OCI-LY3 (cell line): ENCODE measurements at regions not wholly inside any gene's neighbourhood (a gene's known extent, or its start where the extent isn't known, plus 50 kb on each side); places are given as distances from the start of the nearest gene placed in this dataset.

Source experiments
- H2AFZ ChIP-seq: fragments of 200-600, 300-600 bp; shearing (Covaris generic); 2 replicates; pipeline ENCODE4 v1.6.0; 2014; ENCODE audit warnings: antibody characterized with exemption, low read depth, low read length
- H3K27ac ChIP-seq: fragments of 200-600, 300-600 bp; sonication (generic); 2 replicates; pipeline ENCODE4 v1.5.1; 2014; ENCODE audit warnings: mild to moderate bottlenecking, low read length, moderate library complexity, mixed read lengths
- H3K27me3 ChIP-seq: fragments of 200-600, 300-600 bp; sonication (generic); 2 replicates; pipeline ENCODE4 v1.6.1; 2014; ENCODE audit warnings: low read depth, low read length, mixed read lengths
- H3K36me3 ChIP-seq: fragments of 200-600, 300-600 bp; sonication (generic); replicated peaks from 2 replicates; pipeline ENCODE3; 2014; ENCODE audit warnings: low read depth, low read length, mixed read lengths
- H3K4me1 ChIP-seq: fragments of 300-600, 200-600 bp; sonication (generic); 2 replicates; pipeline ENCODE4 v1.6.1; 2014; ENCODE audit warnings: low read length, mixed read lengths
- H3K4me2 ChIP-seq: fragments of 200-600, 300-600 bp; sonication (generic); 2 replicates; pipeline ENCODE4 v1.6.1; 2014; ENCODE audit warnings: low read length, mixed read lengths
- H3K4me3 ChIP-seq: fragments of 300-600, 200-600 bp; sonication (generic); 2 replicates; pipeline ENCODE4 v1.5.1; 2014; ENCODE audit warnings: antibody characterized with exemption, mild to moderate bottlenecking, low read length, moderate library complexity
- H3K79me2 ChIP-seq: fragments of 300-600, 200-600 bp; shearing (Covaris generic); 2 replicates; pipeline ENCODE4 v1.6.1; 2014; ENCODE audit warnings: mild to moderate bottlenecking, low read length, mixed read lengths
- H3K9ac ChIP-seq: fragments of 300-600, 200-600 bp; shearing (Covaris generic); 2 replicates; pipeline ENCODE4 v1.6.0; 2014; ENCODE audit warnings: mild to moderate bottlenecking, low read length, moderate library complexity
- H3K9me3 ChIP-seq: fragments of 200-600, 300-600 bp; shearing (Covaris generic); 2 replicates; pipeline ENCODE4 v1.6.1; 2014; ENCODE audit warnings: low read length, mixed read lengths; ENCODE audit not compliant: insufficient read depth
- H4K20me1 ChIP-seq: fragments of 200-600, 300-600 bp; sonication (generic); 2 replicates; pipeline ENCODE4 v1.6.1; 2016; ENCODE audit warnings: low read length, mixed read lengths; ENCODE audit not compliant: insufficient read depth
- CTCF ChIP-seq: fragments of 200-600, 300-600 bp; sonication (generic); IDR thresholded peaks from 2 replicates; pipeline ENCODE4 v1.5.1; 2014; ENCODE audit warnings: antibody characterized with exemption, low read length, low read depth
- EZH2phosphoT487 ChIP-seq: fragments of 200-600 bp; shearing (Covaris generic); IDR thresholded peaks from 2 replicates; pipeline ENCODE4 v1.6.1; 2018; ENCODE audit warnings: antibody characterized with exemption, mixed run types, low read depth

GRCh38 chr3:168988853-168989252 lies 674.7 kb downstream of the MECOM start:
- Histone ChIP-seq H3K4me1 (no peaks in the 10 kb centered on the region), H4K20me1 (no peaks in the 10 kb centered on the region), H3K79me2 (no peaks in the 10 kb centered on the region), H2AFZ (no peak overlapping the region), H3K9me3 (no peaks in the 10 kb centered on the region), H3K27ac (no peak overlapping the region), H3K4me3 (no peak overlapping the region), H3K9ac (no peak overlapping the region), H3K36me3 (no peaks in the 10 kb centered on the region), H3K27me3 (no peaks in the 10 kb centered on the region), H3K4me2 (no peak overlapping the region)
- TF ChIP-seq EZH2phosphoT487: no peak
- no peak for TF ChIP-seq CTCF

DNA sequence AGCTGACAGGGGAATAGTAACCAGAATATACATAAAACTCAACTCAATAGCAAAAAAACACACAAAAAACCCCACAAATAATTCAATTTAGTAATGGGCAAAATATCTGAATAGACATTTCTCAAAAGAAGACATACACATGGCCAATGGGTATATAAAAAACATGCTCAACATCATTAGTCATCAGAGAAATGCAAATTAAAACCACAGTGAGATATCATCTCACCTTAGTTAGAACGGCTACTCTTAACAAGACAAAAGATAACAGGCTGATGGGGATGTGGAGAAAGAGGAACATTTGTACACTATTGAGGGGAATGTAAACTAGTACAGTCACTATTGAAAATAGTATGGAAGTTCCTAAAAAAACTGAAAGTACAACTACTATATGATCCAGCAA lies 678.6 kb downstream of the MECOM start:
- H3K79me2 ChIP-seq: no peaks in the 10 kb centered on the region
- no peaks in the 10 kb centered on the region for H3K36me3 ChIP-seq
- H3K27me3 ChIP-seq: 0 out of 2 replicates have a peak, but pooled peaks cover 3% of the 10 kb centered on the region
- H3K4me2 ChIP-seq: no peak overlapping the region
- H3K4me3 ChIP-seq: no peak overlapping the region
- no peak for TF ChIP-seq CTCF
- no peak for TF ChIP-seq EZH2phosphoT487
- no peak overlapping the region for H3K9ac ChIP-seq
- no peak overlapping the region for H2AFZ ChIP-seq
- no peaks in the 10 kb centered on the region for H4K20me1 ChIP-seq
- H3K9me3 ChIP-seq: no peaks in the 10 kb centered on the region
- H3K27ac ChIP-seq: no peak overlapping the region
- no peaks in the 10 kb centered on the region for H3K4me1 ChIP-seq

DNA sequence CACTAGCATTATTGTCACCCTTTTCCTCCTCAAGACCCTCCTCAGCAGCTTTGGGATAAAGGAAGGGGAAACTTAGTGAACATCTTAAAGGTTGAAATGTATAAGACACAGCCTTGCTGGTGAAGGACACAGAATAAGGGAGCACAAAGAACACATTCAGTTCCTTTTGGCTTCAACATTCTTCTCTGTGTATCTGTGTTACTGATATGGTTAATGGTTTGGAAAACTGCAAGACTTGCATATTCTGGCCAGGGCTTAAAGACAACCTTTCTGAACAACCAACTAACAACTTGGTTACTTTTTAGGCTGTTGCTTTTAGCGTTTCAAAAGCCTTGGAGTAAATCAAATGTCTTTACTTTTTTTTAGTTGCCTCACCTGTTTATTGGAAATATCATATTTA lies 680.5 kb downstream of the MECOM start:
- H3K27me3 ChIP-seq: 0 out of 2 replicates have a peak, but pooled peaks cover 3% of the 10 kb centered on the region
- TF ChIP-seq EZH2phosphoT487 (no peak), CTCF (no peak)
- no peaks in the 10 kb centered on the region for H3K4me1 ChIP-seq
- no peak overlapping the region for H3K4me2 ChIP-seq
- no peaks in the 10 kb centered on the region for H3K9me3 ChIP-seq
- H3K79me2 ChIP-seq: no peaks in the 10 kb centered on the region
- no peaks in the 10 kb centered on the region for H4K20me1 ChIP-seq
- no peaks in the 10 kb centered on the region for H3K36me3 ChIP-seq
- no peak overlapping the region for H3K4me3 ChIP-seq
- no peak overlapping the region for H3K27ac ChIP-seq
- H3K9ac ChIP-seq: no peak overlapping the region
- no peak overlapping the region for H2AFZ ChIP-seq

GRCh38 chr3:168981396-168981795 lies 682.1 kb downstream of the MECOM start:
- Histone ChIP-seq H3K9ac (no peak overlapping the region), H3K27me3 (0 out of 2 replicates have a peak, but pooled peaks cover 3% of the 10 kb centered on the region), H3K27ac (no peak overlapping the region), H3K79me2 (no peaks in the 10 kb centered on the region), H2AFZ (no peak overlapping the region), H3K4me1 (0 out of 2 replicates have a peak, but pooled peaks cover 4% of the 10 kb centered on the region), H3K9me3 (no peaks in the 10 kb centered on the region), H3K36me3 (no peaks in the 10 kb centered on the region), H4K20me1 (no peaks in the 10 kb centered on the region), H3K4me3 (no peak overlapping the region), H3K4me2 (no peak overlapping the region)
- TF ChIP-seq EZH2phosphoT487: no peak
- TF ChIP-seq CTCF: no peak
